ACC112 (cell line): ENCODE measurements at regions not wholly inside any gene's neighbourhood (a gene's known extent, or its start where the extent isn't known, plus 50 kb on each side); places are given as distances from the start of the nearest gene placed in this dataset.
A peak's percentile ranks its signal among the peaks of the same experiment; 100 is the strongest.
"Not testable (repeated sequence)": the region's sequence is repeated elsewhere in the genome, so short reads cannot be mapped to it uniquely, and the experiment has no call there.

ENCODE experiments used
- H2AFZ ChIP-seq: fragments of 200-600 bp; sonication (generic); one replicate; pipeline ENCODE4 v1.6.0; 2017; ENCODE audit warnings: antibody characterized with exemption, low read length; ENCODE audit not compliant: unreplicated experiment
- H3K27ac ChIP-seq: fragments of 200-600 bp; sonication (generic); 2 replicates; pipeline ENCODE4 v1.5.1; 2014; ENCODE audit warnings: low read depth, mild to moderate bottlenecking, antibody characterized with exemption, low read length, moderate library complexity
- H3K27me3 ChIP-seq: fragments of 200-600 bp; sonication (generic); 2 replicates; pipeline ENCODE4 v1.6.1; 2014; ENCODE audit warnings: mild to moderate bottlenecking, antibody characterized with exemption, low read length, moderate library complexity, mixed read lengths; ENCODE audit not compliant: insufficient read depth
- H3K36me3 ChIP-seq: fragments of 200-600 bp; sonication (generic); 2 replicates; pipeline ENCODE4 v1.6.1; 2016; ENCODE audit warnings: mild to moderate bottlenecking, antibody characterized with exemption, low read length, moderate library complexity, mixed read lengths; ENCODE audit not compliant: insufficient read depth
- H3K4me1 ChIP-seq: fragments of 200-600 bp; sonication (generic); one replicate; pipeline ENCODE4 v1.6.1; 2016; ENCODE audit warnings: low read length, mixed read lengths; ENCODE audit not compliant: insufficient read depth, unreplicated experiment, control insufficient read depth
- H3K4me3 ChIP-seq: fragments of 200-600 bp; sonication (generic); 2 replicates; pipeline ENCODE4 v1.5.1; 2014; ENCODE audit warnings: mild to moderate bottlenecking, low read depth, low read length
- H3K79me2 ChIP-seq: fragments of 200-600 bp; sonication (generic); one replicate; pipeline ENCODE4 v1.6.0; 2016; ENCODE audit warnings: low read length; ENCODE audit not compliant: control insufficient read depth, unreplicated experiment, insufficient read depth

DNA sequence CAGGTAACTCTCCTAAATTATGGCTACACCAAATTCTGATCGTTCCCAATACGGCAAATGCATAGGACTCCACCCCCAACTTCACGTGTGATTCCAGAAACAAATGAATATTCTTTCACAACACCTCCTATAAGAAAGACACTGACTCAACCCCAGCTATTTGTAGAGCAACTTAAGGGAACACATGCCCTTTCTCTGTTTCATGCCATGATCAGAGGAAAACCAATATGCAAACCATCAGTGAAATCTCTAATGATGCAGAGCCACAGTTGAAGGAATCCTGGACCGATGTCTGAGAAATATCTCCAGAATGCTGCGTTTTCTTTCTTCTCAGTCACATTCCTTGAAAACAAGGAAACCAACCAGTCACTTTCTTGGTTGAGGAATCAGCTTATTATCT, 164.2 kb upstream of the PTBP2 start:
- Histone ChIP-seq H3K27ac (no peak overlapping the region), H2AFZ (no peak overlapping the region), H3K4me3 (no peak overlapping the region)

DNA sequence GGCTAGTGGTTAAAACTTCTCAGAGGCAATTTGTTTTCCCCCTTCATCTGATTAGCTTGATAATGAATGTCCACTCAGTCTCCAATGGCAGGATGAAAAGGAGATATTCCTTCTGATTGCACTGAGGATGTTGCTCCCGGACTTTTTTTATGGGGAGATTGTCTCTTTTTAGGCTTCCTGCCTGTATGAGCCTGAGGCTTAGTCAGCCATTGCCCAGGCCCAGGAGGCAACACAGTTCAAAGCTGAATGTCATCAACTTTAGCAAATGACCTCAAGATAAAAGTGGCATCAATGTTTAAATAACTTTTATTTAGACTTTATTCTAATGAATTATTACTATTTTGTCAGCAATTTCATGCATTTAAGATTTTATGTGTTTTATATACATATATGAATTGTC, 162.9 kb upstream of the PTBP2 start:
- peaks cover 25% of the 10 kb centered on the region for H3K4me1 ChIP-seq
- H3K27me3 ChIP-seq = no peaks in the 10 kb centered on the region
- no peaks in the 10 kb centered on the region for H3K79me2 ChIP-seq
- H3K4me3 ChIP-seq = no peak overlapping the region
- H2AFZ ChIP-seq = peak overlapping the region; percentile 83
- peak overlapping the region; percentile 19; the same call in 1 of the 2 replicates for H3K27ac ChIP-seq
- no peaks in the 10 kb centered on the region for H3K36me3 ChIP-seq

More for the DNA sequence above, 164.2 kb upstream of the PTBP2 start:
- no peaks in the 10 kb centered on the region for H3K79me2 ChIP-seq
- H3K36me3 ChIP-seq = no peaks in the 10 kb centered on the region
- H3K4me1 ChIP-seq = peaks cover 25% of the 10 kb centered on the region
- H3K27me3 ChIP-seq = no peaks in the 10 kb centered on the region

DNA sequence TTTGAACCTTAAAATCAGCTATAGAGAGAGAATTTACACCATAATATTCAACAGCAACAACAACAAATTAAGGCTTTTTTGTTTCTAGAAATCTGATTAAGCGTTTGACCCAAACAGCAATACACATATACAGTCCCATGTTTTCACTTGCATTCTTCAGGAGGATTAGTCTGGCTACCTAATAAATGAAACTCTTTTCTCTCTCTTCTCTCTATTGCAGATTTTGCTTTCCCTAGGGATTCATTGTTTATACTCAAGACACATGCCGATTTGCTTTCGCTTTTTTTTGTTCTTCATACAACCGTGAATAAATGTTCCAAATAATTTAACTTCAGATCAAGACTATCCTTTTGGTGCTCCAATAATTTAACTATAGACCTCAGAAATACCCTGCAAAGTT, 162.4 kb upstream of the PTBP2 start:
- Histone ChIP-seq H3K27me3 (no peaks in the 10 kb centered on the region), H3K4me3 (peak overlapping the region; percentile 68), H3K79me2 (no peaks in the 10 kb centered on the region), H3K27ac (peak overlapping the region; percentile 96), H3K36me3 (no peaks in the 10 kb centered on the region), H3K4me1 (peaks cover 25% of the 10 kb centered on the region), H2AFZ (peak overlapping the region; percentile 52)

DNA sequence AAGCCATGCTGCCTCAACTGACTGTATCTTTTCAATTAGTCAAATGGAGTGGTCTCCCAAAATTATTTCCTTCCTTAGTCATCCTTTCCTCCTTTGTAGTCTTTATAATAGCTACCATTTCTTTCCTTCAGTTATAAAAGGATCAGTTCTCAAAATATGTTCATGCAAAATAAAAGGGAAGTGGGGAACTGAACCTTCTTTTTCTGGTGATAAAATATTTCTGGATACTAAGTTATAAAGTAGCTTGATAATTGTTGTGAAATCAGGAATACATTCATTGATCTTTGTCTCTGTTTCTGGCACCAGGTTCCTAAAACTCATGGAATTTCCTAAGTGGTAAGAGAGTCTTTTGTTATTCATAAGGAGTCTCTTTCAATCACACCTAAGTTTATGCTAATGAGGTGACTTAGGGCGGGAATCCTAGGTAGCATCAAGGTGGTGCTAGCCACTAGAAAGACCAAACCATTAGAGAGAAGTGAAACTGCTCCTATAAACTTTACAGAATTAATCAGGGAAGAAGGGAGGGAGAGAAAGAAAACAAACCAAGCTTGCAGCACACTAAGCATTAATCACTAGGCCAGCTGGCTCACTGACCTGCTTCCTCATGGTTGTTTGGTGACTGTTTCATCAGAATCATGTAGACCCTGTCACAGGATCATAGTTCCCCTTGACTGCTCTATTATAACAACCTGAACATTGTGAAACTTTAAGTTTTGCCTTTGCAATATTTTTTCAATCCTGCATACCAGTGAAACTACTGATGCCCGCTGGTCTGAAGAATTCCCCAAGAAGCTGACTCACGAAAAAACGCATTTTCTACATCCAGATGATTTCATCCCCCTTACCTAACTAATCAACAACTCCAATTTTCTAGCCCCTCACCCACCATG, 161.6 kb upstream of the PTBP2 start:
- H3K4me1 ChIP-seq = peaks cover 25% of the 10 kb centered on the region
- H2AFZ ChIP-seq = peak overlapping the region; percentile 52
- peak overlapping the region; percentile 68 for H3K4me3 ChIP-seq
- no peaks in the 10 kb centered on the region for H3K27me3 ChIP-seq
- peak overlapping the region; percentile 96 for H3K27ac ChIP-seq
- no peaks in the 10 kb centered on the region for H3K36me3 ChIP-seq
- H3K79me2 ChIP-seq = no peaks in the 10 kb centered on the region

DNA sequence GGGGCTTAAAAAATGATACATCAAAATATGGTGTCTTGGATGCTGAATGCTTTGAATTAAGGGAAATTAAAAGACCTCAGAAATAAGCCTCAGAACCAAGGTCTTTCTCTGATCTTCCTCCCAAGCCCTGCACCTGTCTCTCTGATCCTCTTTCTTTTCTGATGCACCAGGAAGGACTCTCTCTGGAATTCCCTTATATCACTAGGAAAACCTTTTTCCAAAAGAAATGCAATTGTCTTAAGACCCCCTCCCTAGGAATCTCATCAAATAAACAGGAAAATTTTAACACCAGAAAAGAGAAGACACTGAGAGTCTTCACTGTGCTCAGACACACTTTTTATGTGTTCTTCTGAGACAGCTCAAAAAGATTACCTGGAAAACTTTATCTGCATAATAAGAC, 159.5 kb upstream of the PTBP2 start:
- Histone ChIP-seq H3K27me3 (no peaks in the 10 kb centered on the region), H3K4me3 (no peak overlapping the region), H3K79me2 (no peaks in the 10 kb centered on the region), H3K27ac (no peak overlapping the region), H2AFZ (no peak overlapping the region), H3K36me3 (no peaks in the 10 kb centered on the region), H3K4me1 (peaks cover 25% of the 10 kb centered on the region)

DNA sequence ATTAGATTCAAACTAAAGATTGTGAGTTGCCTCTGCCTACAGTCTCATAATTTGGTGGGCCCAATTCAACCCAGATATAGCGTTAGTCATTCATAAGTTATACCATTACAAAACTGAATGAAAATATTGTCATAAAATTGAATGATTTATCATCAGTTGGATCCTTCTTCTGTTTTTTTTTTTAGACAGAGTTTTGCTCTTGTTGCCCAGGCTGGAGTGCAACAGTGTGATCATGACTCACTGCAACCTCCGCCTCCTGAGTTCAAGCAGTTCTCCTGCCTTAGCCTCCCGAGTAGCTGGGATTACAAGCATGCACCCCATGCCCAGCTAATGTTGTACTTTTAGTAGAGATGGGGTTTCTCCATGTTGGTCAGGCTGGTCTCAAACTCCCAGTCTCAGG, 157.2 kb upstream of the PTBP2 start:
- not testable (repeated sequence) for H3K27ac ChIP-seq, H3K4me3 ChIP-seq, H3K27me3 ChIP-seq, H3K79me2 ChIP-seq, H3K36me3 ChIP-seq, H2AFZ ChIP-seq
- peaks cover 14% of the 10 kb centered on the region for H3K4me1 ChIP-seq

DNA sequence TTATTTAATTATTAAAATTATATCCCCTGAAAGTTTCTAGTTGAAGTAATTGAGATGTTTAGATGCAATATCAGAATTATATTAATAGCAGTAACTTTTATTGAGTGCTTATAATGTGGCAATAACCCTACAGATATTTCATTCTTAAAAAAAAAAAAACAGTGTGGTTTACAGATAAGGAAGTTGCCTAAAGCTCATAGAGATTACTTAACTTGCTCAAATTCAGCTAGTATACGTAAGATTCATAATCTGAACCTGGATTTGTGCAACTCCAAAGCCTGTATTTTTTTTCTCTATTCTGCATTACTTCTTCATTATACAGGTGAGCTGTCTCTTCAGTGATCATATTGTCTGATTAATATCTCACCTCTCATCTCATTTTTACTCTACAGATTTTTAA, 156.0 kb upstream of the PTBP2 start:
- Histone ChIP-seq H3K4me3 (no peak overlapping the region), H3K27ac (no peak overlapping the region), H3K79me2 (no peaks in the 10 kb centered on the region), H2AFZ (no peak overlapping the region), H3K4me1 (peaks cover 5% of the 10 kb centered on the region), H3K27me3 (no peaks in the 10 kb centered on the region), H3K36me3 (no peaks in the 10 kb centered on the region)

DNA sequence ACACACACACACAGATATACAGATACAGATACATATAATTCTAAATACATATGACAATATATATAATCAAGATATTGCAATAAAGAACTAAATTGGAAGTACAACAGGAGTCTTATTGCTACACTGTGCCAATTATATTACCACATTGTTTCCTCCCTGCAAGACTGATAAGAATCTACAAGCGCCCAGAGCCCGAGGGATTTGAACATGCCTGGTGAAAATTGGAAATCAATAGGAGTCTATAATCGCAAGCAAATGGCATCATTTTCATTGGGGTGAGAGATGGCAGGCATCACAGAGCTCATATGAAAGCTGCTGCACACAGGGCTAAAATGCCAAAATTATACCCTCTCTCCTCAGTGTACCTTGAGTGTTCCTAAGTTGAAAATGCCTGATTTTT, 152.9 kb upstream of the PTBP2 start:
- Histone ChIP-seq H3K79me2 (no peaks in the 10 kb centered on the region), H2AFZ (no peak overlapping the region), H3K36me3 (no peaks in the 10 kb centered on the region), H3K4me1 (no peaks in the 10 kb centered on the region), H3K27me3 (no peaks in the 10 kb centered on the region), H3K27ac (no peak overlapping the region), H3K4me3 (no peak overlapping the region)

DNA sequence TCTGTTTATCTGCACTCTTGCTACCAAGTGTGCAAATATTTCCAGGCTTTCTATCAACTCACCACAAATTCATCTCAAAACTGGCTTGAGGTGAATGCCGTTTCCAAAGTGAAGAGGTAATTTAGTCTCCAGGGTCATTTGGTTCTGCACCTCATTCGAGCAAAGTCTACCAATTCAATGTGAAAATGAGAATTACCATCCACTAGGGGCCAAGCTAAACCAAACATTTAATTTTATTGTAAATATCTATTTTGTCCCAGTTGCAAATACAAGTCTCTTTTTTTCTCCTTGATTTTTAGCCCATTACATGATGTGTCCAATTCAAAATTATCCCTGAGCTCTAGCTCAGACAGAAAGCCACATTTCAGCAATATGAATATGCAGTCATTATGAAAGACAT, 152.3 kb upstream of the PTBP2 start:
- H2AFZ ChIP-seq = peak overlapping the region; percentile 35
- no peaks in the 10 kb centered on the region for H3K4me1 ChIP-seq
- H3K36me3 ChIP-seq = no peaks in the 10 kb centered on the region
- no peak overlapping the region for H3K27ac ChIP-seq
- H3K79me2 ChIP-seq = no peaks in the 10 kb centered on the region
- H3K4me3 ChIP-seq = no peak overlapping the region
- H3K27me3 ChIP-seq = no peaks in the 10 kb centered on the region

DNA sequence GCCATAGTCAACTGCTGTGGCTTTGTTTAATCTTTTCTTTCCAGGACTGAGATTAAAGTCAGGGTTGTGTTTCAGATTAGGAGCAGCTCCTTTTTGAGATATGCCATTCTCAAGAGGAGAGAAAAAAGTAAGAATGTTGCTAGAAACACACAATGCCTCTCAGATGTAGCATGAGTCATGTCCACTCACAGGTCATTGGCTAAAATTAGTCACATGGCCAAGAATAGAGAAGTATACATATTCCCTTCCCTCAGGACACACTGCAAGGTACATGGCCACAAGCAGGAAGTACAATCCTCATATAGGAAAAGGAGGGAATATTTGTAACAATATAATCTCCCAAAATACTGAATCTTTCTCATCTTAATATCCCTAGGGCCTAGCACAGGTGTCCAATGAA, 141.9 kb upstream of the PTBP2 start:
- Histone ChIP-seq H3K4me3 (no peak overlapping the region), H3K4me1 (no peaks in the 10 kb centered on the region), H2AFZ (no peak overlapping the region), H3K36me3 (no peaks in the 10 kb centered on the region), H3K79me2 (no peaks in the 10 kb centered on the region), H3K27me3 (no peaks in the 10 kb centered on the region), H3K27ac (no peak overlapping the region)

DNA sequence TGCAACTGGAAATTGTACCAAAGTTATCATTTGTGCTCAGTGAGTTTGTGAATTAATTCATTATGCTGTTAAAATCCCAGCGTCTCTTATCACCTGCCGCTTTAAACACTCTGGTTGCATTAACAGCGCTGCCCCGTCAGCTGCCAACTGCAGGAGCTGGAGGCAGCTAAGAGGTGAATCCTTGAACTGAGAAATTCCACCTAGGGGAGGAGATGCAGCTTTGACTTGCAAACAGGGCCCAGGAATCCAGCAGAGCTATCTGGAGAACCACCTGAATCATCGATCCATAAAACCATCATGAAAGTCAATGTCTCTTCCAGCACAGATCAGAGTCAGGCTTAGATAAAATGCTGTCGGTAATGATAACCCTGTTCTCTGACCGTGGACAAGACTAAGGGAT, 140.7 kb upstream of the PTBP2 start:
- Histone ChIP-seq H2AFZ (no peak overlapping the region), H3K27me3 (no peaks in the 10 kb centered on the region), H3K36me3 (no peaks in the 10 kb centered on the region), H3K4me3 (no peak overlapping the region), H3K79me2 (no peaks in the 10 kb centered on the region), H3K27ac (no peak overlapping the region), H3K4me1 (no peaks in the 10 kb centered on the region)
